ENCODE measurements at regions not wholly inside any gene's neighbourhood (a gene's known extent, or its start where the extent isn't known, plus 50 kb on each side); places are given as distances from the start of the nearest gene placed in this dataset.

DNA sequence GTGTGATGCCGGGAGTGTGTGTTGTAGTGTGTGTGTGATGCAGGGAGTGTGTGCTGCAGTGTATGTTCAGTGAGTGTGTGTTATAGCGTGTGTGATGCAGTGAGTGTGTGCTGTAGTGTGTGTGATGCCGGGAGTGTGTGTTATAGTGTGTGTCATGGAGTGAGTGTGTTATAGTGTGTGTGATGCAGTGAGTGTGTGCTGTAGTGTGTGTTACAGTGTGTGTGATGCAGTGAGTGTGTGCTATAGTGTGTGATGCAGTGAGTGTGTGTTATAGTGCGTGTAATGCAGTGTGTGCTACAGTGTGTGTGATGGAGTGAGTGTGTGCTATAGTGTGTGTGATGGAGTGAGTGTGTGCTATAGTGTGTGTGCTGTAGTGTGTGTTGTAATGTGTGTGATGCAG lies 182.1 kb upstream of the SOX11 start:
- Histone ChIP-seq H3K9me3 (replicated peaks) (peaks cover 10% of the 10 kb centered on the region; the same call in 1 of the 2 replicates), H3K36me3 (no peaks in the 10 kb centered on the region), H3K4me3 (no peak overlapping the region), H3K27ac (no peak overlapping the region), H3K27me3 (replicated peaks) (no peaks in the 10 kb centered on the region), H3K4me1 (replicated peaks) (no peaks in the 10 kb centered on the region)
- no peak for DNase-seq (ENCODE audit: low read depth in 1 of 2, low spot score in 2 of 2)

DNA sequence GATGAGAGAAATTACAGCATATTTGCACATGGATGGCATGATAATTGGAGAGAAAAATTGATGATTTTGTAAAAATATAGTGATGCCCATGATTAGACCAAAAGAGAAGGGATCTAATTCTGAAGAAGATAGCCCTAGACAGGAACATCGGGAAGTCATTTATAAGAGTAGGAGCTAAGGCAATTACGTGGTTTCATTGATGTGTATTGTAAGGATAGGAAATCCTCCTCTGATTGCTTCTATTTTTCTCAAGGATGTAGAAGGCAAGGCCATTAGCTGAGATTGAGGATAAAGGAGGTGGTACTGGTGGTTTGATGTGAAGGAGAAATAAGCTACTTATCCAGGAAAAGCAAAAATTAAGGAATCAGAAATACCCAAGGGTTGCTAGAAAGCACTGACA lies 176.5 kb upstream of the SOX11 start:
- DNase-seq (ENCODE audit: low read depth in 1 of 2, low spot score in 2 of 2), result no peak
- no peaks in the 10 kb centered on the region for H3K36me3 ChIP-seq
- H3K27ac ChIP-seq, result no peak overlapping the region
- no peak overlapping the region for H3K4me3 ChIP-seq
- no peaks in the 10 kb centered on the region for H3K4me1 ChIP-seq (replicated peaks)
- peaks cover 11% of the 10 kb centered on the region for H3K9me3 ChIP-seq (replicated peaks)
- no peaks in the 10 kb centered on the region for H3K27me3 ChIP-seq (replicated peaks)

DNA sequence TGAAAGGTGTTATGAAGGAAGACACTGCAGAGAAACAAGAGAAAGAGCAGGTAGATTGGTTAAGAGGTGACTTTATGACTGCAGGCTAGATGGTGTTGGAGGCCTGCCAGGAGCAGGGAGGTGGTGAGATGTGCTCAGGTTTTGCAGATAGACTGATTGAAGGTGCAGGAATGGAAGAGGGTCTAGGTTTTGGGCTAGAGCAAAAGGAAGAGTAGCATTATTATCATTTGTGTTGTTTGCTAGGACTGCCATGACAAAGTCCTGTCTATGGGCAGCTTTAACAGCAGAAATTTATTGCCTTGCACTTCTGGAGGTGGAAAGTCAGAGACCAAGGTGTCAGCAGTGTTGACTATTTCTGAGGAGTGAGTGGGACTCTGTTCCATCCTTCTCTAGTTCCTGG lies 172.9 kb upstream of the SOX11 start:
- Histone ChIP-seq H3K27ac (no peak overlapping the region), H3K4me3 (no peak overlapping the region), H3K27me3 (replicated peaks) (no peaks in the 10 kb centered on the region), H3K4me1 (replicated peaks) (no peaks in the 10 kb centered on the region), H3K36me3 (no peaks in the 10 kb centered on the region), H3K9me3 (replicated peaks) (peaks cover 4% of the 10 kb centered on the region)
- DNase-seq (ENCODE audit: low read depth in 1 of 2, low spot score in 2 of 2), result no peak

DNA sequence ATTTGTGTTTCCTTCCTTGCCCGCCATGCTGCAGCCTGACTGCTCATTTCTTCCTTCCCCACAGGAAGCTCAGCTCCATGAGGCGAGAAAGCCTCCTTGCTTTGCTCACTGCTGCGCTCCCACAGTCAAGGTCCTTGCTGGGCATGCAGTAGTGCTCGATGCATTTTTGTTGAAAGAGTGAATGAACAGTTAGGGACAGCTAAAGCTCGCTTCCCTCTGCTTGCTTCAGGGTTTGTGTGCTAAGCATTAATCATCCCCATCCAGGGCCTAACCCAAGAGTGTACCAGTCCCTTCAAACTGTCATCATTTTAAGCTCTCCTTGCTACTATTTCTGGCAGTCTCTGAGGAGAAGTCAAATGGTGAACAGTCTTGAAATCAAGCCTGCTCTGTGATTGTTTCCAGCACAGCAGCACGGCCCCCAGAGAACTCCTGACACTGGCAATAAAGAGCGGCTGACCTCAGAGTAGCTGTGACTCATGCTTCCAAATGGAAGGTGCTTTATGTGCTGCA lies 171.7 kb upstream of the SOX11 start:
- Histone ChIP-seq H3K36me3 (no peaks in the 10 kb centered on the region), H3K27ac (no peak overlapping the region), H3K27me3 (replicated peaks) (no peaks in the 10 kb centered on the region), H3K4me1 (replicated peaks) (no peaks in the 10 kb centered on the region), H3K9me3 (replicated peaks) (peaks cover 4% of the 10 kb centered on the region; the same call in 1 of the 2 replicates), H3K4me3 (no peak overlapping the region)
- no peak for DNase-seq (ENCODE audit: low read depth in 1 of 2, low spot score in 2 of 2)

DNA sequence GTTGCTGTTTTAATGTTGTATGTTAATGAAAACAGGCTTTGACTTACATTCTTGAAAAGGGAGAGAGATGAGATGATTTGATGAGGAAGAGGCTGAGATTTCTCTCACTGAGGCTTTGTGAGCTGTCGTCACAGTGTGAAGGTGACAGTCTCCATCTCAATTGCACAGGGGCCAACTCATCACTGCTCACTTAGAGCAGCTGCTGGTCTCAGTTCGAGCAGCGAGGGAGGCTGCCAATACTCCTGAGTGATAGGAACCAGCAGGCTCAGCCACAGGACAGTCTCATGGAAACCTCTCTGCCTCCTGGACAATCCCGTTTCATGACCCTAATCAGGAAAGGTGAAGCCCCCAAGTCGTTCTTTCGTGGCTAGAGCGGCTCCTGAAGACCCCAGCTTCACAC lies 170.7 kb upstream of the SOX11 start:
- no peak for DNase-seq (ENCODE audit: low read depth in 1 of 2, low spot score in 2 of 2)

DNA sequence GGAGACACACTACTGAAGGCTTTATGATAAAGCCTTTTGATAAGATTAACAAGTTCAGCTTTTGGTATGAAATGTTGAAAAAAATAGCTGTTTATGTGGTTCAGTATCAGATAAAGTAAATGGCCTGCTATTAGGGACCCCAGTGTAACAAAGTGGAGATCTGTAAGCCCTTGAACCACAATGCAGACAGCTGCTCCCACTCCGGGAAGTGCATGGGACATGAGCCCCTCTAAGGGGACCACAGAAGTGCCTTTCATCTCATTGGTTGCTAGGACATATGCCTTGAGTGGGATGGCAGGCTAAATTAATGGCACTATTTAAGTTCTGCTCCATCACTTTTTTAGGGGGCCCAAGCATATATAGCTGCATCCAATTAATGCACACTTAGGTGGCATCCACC lies 167.6 kb upstream of the SOX11 start:
- no peaks in the 10 kb centered on the region for H3K27me3 ChIP-seq (replicated peaks)
- no peak for DNase-seq (ENCODE audit: low read depth in 1 of 2, low spot score in 2 of 2)
- H3K27ac ChIP-seq, result no peak overlapping the region

More for the DNA sequence above, 170.7 kb upstream of the SOX11 start:
- H3K4me1 ChIP-seq (replicated peaks), result no peaks in the 10 kb centered on the region
- no peaks in the 10 kb centered on the region for H3K27me3 ChIP-seq (replicated peaks)
- no peaks in the 10 kb centered on the region for H3K36me3 ChIP-seq
- no peaks in the 10 kb centered on the region for H3K9me3 ChIP-seq (replicated peaks)
- no peak overlapping the region for H3K27ac ChIP-seq
- no peak overlapping the region for H3K4me3 ChIP-seq

DNA sequence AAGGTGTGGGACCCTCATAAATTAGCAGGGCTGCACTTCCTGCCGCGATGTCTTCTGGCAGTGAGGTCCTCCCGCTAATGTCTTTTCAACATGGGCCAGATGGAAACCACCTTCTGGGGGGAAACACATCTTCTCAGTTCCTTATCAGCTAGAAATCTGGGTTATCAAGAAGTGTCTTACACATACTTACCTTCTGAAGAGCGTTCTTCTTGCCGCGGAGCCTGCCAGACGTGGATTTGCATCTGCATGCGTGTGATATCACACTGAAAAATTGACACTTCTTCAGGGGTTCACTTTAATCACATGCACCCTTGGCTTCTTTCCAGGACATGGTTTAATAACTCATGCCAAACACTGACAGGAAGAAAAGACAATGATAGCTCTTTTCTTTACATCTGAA lies 163.5 kb upstream of the SOX11 start:
- H3K9me3 ChIP-seq (replicated peaks), result no peaks in the 10 kb centered on the region
- no peaks in the 10 kb centered on the region for H3K27me3 ChIP-seq (replicated peaks)
- H3K27ac ChIP-seq, result no peak overlapping the region
- no peak overlapping the region for H3K4me3 ChIP-seq
- no peaks in the 10 kb centered on the region for H3K36me3 ChIP-seq
- H3K4me1 ChIP-seq (replicated peaks), result no peaks in the 10 kb centered on the region
- DNase-seq (ENCODE audit: low read depth in 1 of 2, low spot score in 2 of 2), result no peak

More for the DNA sequence above, 167.6 kb upstream of the SOX11 start:
- Histone ChIP-seq H3K4me1 (replicated peaks) (no peaks in the 10 kb centered on the region), H3K9me3 (replicated peaks) (no peaks in the 10 kb centered on the region), H3K36me3 (no peaks in the 10 kb centered on the region), H3K4me3 (no peak overlapping the region)

DNA sequence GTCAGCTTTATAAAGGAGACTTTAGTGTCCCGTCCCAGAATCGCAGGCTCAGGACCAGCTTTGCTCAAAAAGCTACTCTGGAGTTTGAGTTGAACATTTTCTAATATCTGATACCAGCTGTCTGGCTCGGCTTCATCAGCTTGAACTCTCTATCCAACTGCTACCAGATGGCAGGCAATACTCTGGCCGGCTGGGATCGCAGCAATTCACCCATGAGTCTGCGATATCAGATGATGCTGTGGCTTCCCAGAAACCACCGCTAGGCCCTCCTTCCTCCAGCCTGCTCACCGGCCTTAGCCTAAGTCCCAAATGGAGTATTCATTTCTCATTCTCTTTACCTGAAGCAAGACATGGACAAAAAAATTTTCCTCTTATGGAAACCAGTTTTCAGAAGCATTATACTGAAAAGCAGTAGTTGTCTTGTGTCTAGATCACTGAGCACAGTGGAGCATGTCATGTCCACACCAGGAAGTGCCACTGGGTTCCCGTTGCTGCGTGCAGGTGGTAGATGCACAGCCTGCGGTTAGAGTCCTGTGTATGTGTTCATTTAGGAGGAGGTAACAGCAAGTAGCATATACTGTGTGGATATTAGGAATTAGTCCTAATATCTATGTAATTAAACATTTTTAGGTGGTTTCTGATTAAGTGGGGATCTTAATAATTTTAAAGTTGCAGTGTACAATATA lies 162.0 kb upstream of the SOX11 start:
- H3K4me1 ChIP-seq (replicated peaks), result no peaks in the 10 kb centered on the region
- no peaks in the 10 kb centered on the region for H3K27me3 ChIP-seq (replicated peaks)
- H3K4me3 ChIP-seq, result no peak overlapping the region
- no peak for DNase-seq (ENCODE audit: low read depth in 1 of 2, low spot score in 2 of 2)
- H3K27ac ChIP-seq, result no peak overlapping the region
- no peaks in the 10 kb centered on the region for H3K36me3 ChIP-seq
- H3K9me3 ChIP-seq (replicated peaks), result no peaks in the 10 kb centered on the region

DNA sequence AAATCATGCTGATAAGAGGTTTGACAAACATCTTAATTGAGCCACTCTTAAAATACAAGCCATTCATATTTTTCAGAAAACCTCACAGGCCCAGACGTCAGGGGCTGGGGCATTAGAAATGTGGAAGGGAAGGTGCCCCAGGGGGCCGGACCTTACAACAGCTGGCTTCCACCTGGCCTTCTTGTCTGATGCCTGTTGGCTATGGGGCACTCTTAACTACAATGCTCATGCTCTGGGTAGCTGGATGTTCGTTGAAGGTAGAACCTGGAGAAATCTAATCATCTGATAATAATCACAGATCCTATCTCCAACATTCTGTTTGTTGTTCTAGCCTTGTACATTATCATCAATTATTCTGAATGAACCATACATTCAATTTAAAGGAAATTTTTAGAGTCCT lies 156.9 kb upstream of the SOX11 start:
- H3K4me3 ChIP-seq, result no peak overlapping the region
- H3K4me1 ChIP-seq (replicated peaks), result no peaks in the 10 kb centered on the region
- no peaks in the 10 kb centered on the region for H3K27me3 ChIP-seq (replicated peaks)
- no peaks in the 10 kb centered on the region for H3K36me3 ChIP-seq
- H3K27ac ChIP-seq, result no peak overlapping the region
- DNase-seq (ENCODE audit: low read depth in 1 of 2, low spot score in 2 of 2), result no peak
- no peaks in the 10 kb centered on the region for H3K9me3 ChIP-seq (replicated peaks)

DNA sequence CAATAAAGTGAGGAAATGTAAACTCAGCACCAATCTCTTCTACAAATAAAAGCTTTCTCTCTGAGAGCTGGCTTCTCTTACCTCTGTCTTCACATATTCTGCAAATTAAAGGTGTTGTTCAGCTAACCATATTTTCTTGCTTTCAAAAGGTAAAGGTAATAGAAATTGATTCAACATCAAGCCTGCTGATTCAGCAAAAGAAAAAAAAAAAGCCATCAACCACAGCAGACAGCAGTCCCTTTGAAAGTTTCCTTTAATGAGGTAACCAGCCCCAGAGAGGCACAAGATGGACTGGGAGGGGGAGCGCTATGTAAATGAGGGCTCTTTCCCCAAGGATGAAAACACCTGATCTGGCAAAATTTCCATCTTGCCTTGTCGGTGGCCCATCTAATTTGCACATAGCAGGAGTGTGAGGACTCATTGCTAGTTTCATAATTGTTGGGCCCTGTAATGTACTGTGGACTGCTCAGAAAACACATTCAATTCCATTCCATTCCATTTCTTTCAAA lies 154.9 kb upstream of the SOX11 start:
- DNase-seq (ENCODE audit: low read depth in 1 of 2, low spot score in 2 of 2), result no peak
- no peak overlapping the region for H3K27ac ChIP-seq
- no peak overlapping the region for H3K4me3 ChIP-seq
- H3K9me3 ChIP-seq (replicated peaks), result no peaks in the 10 kb centered on the region
- H3K36me3 ChIP-seq, result no peaks in the 10 kb centered on the region
- no peaks in the 10 kb centered on the region for H3K27me3 ChIP-seq (replicated peaks)
- H3K4me1 ChIP-seq (replicated peaks), result no peaks in the 10 kb centered on the region

DNA sequence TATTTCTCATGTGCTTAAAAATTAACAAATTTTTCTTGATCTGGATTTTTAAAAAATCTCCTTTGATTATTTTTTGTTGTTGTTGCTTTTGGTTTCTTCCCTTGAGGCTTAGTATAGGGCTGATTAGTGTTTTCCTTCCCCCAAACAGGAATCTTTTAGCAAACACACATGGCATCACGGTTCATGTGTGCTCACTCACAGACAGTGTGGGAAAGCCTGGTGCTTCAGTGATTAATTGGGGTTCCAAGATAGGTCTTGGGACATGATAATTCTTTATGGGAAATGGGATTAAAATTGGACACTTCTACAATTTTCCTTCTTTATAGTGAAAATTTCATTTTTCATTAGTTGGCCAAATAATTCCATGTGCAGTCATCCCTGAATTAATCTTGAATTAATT lies 153.9 kb upstream of the SOX11 start:
- no peak for DNase-seq (ENCODE audit: low read depth in 1 of 2, low spot score in 2 of 2)
- no peak overlapping the region for H3K27ac ChIP-seq
- no peaks in the 10 kb centered on the region for H3K27me3 ChIP-seq (replicated peaks)
- no peaks in the 10 kb centered on the region for H3K4me1 ChIP-seq (replicated peaks)
- H3K9me3 ChIP-seq (replicated peaks), result peaks cover 1% of the 10 kb centered on the region; the same call in 1 of the 2 replicates
- no peaks in the 10 kb centered on the region for H3K36me3 ChIP-seq
- H3K4me3 ChIP-seq, result no peak overlapping the region

DNA sequence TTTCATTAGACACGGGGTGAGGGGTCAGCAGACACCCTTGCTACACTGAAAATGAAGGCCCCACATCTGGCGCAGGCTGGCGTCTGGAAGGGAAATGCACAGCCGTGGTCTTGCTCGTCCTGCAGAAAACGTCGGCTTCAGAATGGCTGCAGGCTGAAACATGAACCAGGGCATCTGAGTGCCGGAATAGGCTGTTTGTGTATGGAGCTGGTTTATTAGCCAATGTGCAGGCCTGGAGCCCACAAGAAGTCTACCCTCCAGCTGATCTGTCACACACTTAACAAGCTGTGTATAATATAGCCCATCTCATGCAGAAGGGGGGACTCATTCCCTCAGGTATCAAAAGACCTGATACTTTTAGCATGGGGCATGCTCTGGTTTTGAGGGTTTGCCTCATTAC lies 153.4 kb upstream of the SOX11 start:
- no peak overlapping the region for H3K27ac ChIP-seq

DNA sequence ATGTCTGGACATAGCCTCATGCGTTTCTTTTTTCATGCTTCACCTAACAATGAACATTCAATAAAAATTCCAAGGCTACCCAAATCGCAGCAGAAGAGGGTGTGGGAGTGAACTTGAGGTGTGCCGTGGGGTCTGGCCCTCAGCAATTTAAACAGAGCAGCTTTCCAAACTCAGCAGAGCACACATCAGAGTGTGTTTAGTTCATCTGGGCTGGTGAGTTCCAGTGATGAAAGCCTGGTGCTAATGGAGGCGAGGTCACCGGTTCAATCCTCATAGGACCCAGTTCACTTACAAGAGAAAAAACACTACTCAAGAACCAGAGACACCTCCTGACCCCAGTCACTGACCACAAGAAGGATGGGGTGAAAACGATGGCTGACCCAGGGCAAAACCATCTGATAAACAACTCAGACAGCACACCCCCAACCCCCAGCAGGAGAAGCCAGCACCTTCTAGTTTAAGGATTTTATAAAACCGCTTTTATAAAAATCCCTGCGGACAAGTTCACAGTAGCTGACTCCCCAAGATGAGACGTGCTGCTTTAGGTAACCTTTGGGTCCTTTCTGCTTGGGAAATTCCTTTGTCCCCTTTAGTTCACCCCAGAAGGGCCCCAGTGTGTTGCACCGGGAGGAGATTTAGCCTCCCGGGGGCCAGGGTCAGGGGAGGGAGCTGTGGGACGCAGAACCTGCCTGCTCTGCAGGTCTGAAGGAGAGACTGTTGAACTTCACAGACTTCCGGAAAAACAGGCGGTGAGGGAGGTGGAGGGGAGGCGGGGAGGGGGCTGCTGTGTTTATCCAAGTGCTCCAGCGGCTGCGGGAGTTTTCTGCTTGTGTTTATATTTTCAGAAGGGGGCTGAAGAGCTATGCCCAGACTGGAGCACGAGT lies 152.7 kb upstream of the SOX11 start:
- peaks cover 4% of the 10 kb centered on the region; the same call in 1 of the 2 replicates for H3K9me3 ChIP-seq (replicated peaks)
- H3K27ac ChIP-seq, result no peak overlapping the region
- no peaks in the 10 kb centered on the region for H3K4me1 ChIP-seq (replicated peaks)
- H3K4me3 ChIP-seq, result no peak overlapping the region
- H3K27me3 ChIP-seq (replicated peaks), result no peaks in the 10 kb centered on the region
- no peak for DNase-seq (ENCODE audit: low read depth in 1 of 2, low spot score in 2 of 2)
- H3K36me3 ChIP-seq, result no peaks in the 10 kb centered on the region

More for the DNA sequence above, 153.4 kb upstream of the SOX11 start:
- no peaks in the 10 kb centered on the region for H3K36me3 ChIP-seq
- H3K9me3 ChIP-seq (replicated peaks), result peaks cover 4% of the 10 kb centered on the region; the same call in 1 of the 2 replicates
- no peak overlapping the region for H3K4me3 ChIP-seq
- no peaks in the 10 kb centered on the region for H3K27me3 ChIP-seq (replicated peaks)
- no peak for DNase-seq (ENCODE audit: low read depth in 1 of 2, low spot score in 2 of 2)
- H3K4me1 ChIP-seq (replicated peaks), result no peaks in the 10 kb centered on the region

DNA sequence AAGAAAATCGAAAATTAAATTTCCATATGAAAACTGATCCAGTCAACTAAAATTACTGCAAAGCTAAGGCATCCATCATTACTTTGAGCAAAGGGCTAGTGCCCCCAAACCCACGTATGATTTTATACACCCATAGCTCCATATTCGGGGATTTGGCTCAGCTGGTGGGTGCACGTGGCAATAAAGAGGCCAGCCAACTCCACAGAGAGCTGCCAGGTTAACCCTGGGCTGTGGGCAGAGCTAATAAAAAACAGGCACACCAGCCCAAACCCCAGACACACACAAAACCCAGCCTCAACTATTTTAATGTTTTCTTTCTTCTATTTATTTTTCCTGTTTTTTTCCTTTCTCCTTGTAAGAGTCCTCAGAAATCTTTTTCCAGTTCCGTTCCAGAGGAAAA lies 151.3 kb upstream of the SOX11 start:
- H3K9me3 ChIP-seq (replicated peaks), result peaks cover 4% of the 10 kb centered on the region; the same call in 1 of the 2 replicates
- H3K27ac ChIP-seq, result no peak overlapping the region
- no peak overlapping the region for H3K4me3 ChIP-seq
- no peaks in the 10 kb centered on the region for H3K27me3 ChIP-seq (replicated peaks)
- DNase-seq (ENCODE audit: low read depth in 1 of 2, low spot score in 2 of 2), result no peak
- no peaks in the 10 kb centered on the region for H3K4me1 ChIP-seq (replicated peaks)
- no peaks in the 10 kb centered on the region for H3K36me3 ChIP-seq

Measured in SJSA1 (cell line).